CD4-positive, alpha-beta T cell treated with Interleukin-15 for 4 hours (primary cell): ENCODE measurements at regions not wholly inside any gene's neighbourhood (a gene's known extent, or its start where the extent isn't known, plus 50 kb on each side); places are given as distances from the start of the nearest gene placed in this dataset.

Source experiments
- DNase-seq: peaks from one replicate; pipeline ENCODE4 v3.0.0-alpha.2; 2020; ENCODE audit warnings: low spot score

- no peak for DNase-seq
Observed at GRCh38 chr20:52572687-52573086, 381.1 kb upstream of the ZFP64 start.

GRCh38 chr20:52569201-52569600 is 377.6 kb upstream of the ZFP64 start:
- no peak for DNase-seq

GRCh38 chr20:52565614-52566013 is 374.0 kb upstream of the ZFP64 start:
- no peak for DNase-seq

- DNase-seq, result no peak
Observed at GRCh38 chr20:52564594-52564993, 373.0 kb upstream of the ZFP64 start.

- DNase-seq, result no peak
Observed at GRCh38 chr20:52552181-52552872, 360.7 kb upstream of the ZFP64 start.

GRCh38 chr20:52542131-52542530 is 350.6 kb upstream of the ZFP64 start:
- no peak for DNase-seq

- DNase-seq, result no peak
Observed at GRCh38 chr20:52540509-52540908, 348.9 kb upstream of the ZFP64 start.

- DNase-seq, result no peak
Observed at GRCh38 chr20:52539891-52540290, 348.3 kb upstream of the ZFP64 start.

GRCh38 chr20:52536841-52537400 is 345.3 kb upstream of the ZFP64 start:
- no peak for DNase-seq

- DNase-seq, result no peak
Observed at GRCh38 chr20:52536040-52536439, 344.5 kb upstream of the ZFP64 start.

- no peak for DNase-seq
Observed at GRCh38 chr20:52534616-52535015, 343.0 kb upstream of the ZFP64 start.

- DNase-seq, result no peak
Observed at GRCh38 chr20:52533401-52533800, 341.8 kb upstream of the ZFP64 start.

GRCh38 chr20:52532674-52533073 is 341.1 kb upstream of the ZFP64 start:
- no peak for DNase-seq

GRCh38 chr20:52530571-52530970 is 339.0 kb upstream of the ZFP64 start:
- no peak for DNase-seq

GRCh38 chr20:52529826-52530225 is 338.2 kb upstream of the ZFP64 start:
- DNase-seq, result no peak

GRCh38 chr20:52524861-52525260 is 333.3 kb upstream of the ZFP64 start:
- no peak for DNase-seq

- no peak for DNase-seq
Observed at GRCh38 chr20:52518735-52519134, 327.2 kb upstream of the ZFP64 start.

- DNase-seq, result no peak
Observed at GRCh38 chr20:52515877-52516276, 324.3 kb upstream of the ZFP64 start.

- DNase-seq, result no peak
Observed at GRCh38 chr20:52500157-52500556, 308.6 kb upstream of the ZFP64 start.

GRCh38 chr20:52497731-52498130 is 306.2 kb upstream of the ZFP64 start:
- DNase-seq, result no peak

GRCh38 chr20:52496191-52496590 is 304.6 kb upstream of the ZFP64 start:
- DNase-seq, result no peak

GRCh38 chr20:52494244-52494643 is 302.7 kb upstream of the ZFP64 start:
- DNase-seq, result peak; percentile 28

- DNase-seq, result peak; percentile 1
Observed at GRCh38 chr20:52493171-52493721, 301.7 kb upstream of the ZFP64 start.
